ENCODE measurements at regions not wholly inside any gene's neighbourhood (a gene's known extent, or its start where the extent isn't known, plus 50 kb on each side); places are given as distances from the start of the nearest gene placed in this dataset.
A peak's percentile ranks its signal among the peaks of the same experiment; 100 is the strongest.

DNA sequence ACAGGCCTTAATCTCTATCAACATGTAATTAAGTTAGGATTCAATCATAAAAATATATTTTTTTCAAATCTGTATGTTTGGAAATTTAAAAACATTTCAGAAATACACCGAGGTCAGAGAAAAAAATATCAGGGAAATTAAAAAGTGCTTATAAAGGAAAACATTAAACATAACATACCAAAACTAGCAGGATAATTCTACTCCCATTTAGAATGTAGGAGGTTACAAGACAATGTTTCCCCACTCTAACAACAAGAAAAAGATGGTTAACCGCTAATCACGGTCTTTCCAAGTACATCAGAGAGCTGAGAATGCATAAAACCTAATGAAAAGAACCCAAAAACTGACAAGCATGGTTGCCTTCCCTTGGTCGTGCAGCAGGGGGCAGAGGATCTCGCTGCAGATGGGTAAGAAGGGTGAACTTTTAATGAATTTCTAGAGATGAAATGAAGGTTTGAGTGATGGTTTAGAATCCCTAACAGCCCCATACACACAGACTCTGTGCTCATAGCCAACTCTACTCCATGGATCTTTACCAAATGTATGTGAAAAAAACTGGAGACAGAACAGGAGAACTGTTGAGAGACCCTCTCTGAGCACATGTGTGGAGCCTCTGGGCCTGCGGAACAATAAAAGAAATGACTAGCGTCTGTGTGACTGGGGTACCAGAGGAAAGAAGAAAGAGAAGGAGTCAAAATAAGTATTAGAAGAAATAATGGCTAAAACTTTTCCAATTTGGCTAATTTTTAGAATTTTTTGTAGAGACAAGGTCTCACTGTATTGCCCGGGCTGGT is 51.3 kb upstream of the LSM14A start:
- DNase-seq: peak; percentile 50 to 60

All from CD4-positive, alpha-beta T cell treated with Interleukin-4 for 1 hour (primary cell).